ENCODE measurements at regions not wholly inside any gene's neighbourhood (a gene's known extent, or its start where the extent isn't known, plus 50 kb on each side); places are given as distances from the start of the nearest gene placed in this dataset.

DNA sequence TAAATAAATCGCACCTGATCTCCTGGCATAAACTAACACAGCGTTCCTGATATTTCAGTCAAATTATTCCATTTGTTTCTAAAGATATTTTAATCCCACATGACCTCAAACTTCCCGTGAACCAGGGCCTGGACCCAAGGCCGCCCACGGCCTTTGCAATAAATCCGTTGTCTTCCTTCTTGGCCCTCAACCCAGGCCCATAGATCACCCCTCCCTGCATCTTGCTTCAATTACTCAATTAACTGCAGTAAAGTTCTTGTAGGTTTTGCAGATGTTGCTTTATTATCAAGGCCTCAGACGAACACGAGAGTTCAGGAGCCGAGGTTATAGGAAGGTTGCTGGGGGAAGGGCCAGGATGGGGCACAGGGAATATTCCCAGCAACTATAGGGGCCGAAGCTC, 249.4 kb downstream of the RAB11FIP2 start:
- intact Hi-C loops (cut with micrococcal nuclease), result no loop called here
- no peaks in the 10 kb centered on the region for H3K36me3 ChIP-seq (ENCODE audit: control insufficient read depth, insufficient read depth, low read length)
- DNase-seq (no peak), ATAC-seq (no peak)
- no peaks in the 10 kb centered on the region for H3K4me1 ChIP-seq (ENCODE audit: control insufficient read depth, insufficient read depth, low read length)
- Mint-ChIP-seq H3K4me1 (no peaks in the 10 kb centered on the region), H3K36me3 (no peaks in the 10 kb centered on the region), H3K27ac (no peak overlapping the region), H3K9me3 (no peaks in the 10 kb centered on the region), H3K4me3 (no peak overlapping the region), H3K27me3 (ENCODE audit: low read depth in 2 of 2) (no peaks in the 10 kb centered on the region)
- no peak overlapping the region for H3K4me3 ChIP-seq (ENCODE audit: low read length)
- TF ChIP-seq, protein P1, sequence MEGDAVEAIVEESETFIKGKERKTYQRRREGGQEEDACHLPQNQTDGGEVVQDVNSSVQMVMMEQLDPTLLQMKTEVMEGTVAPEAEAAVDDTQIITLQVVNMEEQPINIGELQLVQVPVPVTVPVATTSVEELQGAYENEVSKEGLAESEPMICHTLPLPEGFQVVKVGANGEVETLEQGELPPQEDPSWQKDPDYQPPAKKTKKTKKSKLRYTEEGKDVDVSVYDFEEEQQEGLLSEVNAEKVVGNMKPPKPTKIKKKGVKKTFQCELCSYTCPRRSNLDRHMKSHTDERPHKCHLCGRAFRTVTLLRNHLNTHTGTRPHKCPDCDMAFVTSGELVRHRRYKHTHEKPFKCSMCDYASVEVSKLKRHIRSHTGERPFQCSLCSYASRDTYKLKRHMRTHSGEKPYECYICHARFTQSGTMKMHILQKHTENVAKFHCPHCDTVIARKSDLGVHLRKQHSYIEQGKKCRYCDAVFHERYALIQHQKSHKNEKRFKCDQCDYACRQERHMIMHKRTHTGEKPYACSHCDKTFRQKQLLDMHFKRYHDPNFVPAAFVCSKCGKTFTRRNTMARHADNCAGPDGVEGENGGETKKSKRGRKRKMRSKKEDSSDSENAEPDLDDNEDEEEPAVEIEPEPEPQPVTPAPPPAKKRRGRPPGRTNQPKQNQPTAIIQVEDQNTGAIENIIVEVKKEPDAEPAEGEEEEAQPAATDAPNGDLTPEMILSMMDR (IDR thresholded peaks at IDR 0.05), result no peak
- no peak overlapping the region for H3K27ac ChIP-seq (ENCODE audit: low read length)
- WGBS (ENCODE audit: insufficient coverage), result 82% methylated on average over 10 of the region's 10 CpGs
- H3K9me3 ChIP-seq (ENCODE audit: control insufficient read depth, insufficient read depth, low read length), result no peaks in the 10 kb centered on the region
- H3K27me3 ChIP-seq (ENCODE audit: control insufficient read depth, insufficient read depth, low read length), result no peaks in the 10 kb centered on the region

DNA sequence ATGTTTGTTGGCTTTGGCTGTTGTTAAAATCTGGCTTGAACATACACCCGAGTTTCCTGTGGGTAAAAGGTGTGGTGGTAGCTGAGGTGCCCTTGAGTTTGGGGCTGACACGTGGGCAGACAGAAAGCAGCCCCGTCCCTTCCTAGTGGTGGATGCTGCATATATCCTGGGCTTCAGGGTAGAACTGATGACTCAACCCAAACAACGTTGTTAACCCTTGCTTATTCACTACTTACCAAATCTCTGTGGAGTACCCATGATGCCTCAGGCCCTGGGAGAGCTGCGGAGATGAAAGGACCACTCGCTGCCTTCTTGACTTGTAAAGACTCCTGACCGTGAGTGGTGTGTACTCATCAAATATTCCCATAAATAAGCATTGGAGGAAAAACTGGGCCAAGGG, 245.1 kb downstream of the RAB11FIP2 start:
- Mint-ChIP-seq H3K27me3 (ENCODE audit: low read depth in 2 of 2) (no peaks in the 10 kb centered on the region), H3K27ac (no peak overlapping the region), H3K36me3 (no peaks in the 10 kb centered on the region), H3K9me3 (no peaks in the 10 kb centered on the region), H3K4me3 (no peak overlapping the region), H3K4me1 (no peaks in the 10 kb centered on the region)
- Histone ChIP-seq H3K27ac (ENCODE audit: low read length) (no peak overlapping the region), H3K9me3 (ENCODE audit: control insufficient read depth, insufficient read depth, low read length) (no peaks in the 10 kb centered on the region), H3K36me3 (ENCODE audit: control insufficient read depth, insufficient read depth, low read length) (no peaks in the 10 kb centered on the region), H3K4me1 (ENCODE audit: control insufficient read depth, insufficient read depth, low read length) (no peaks in the 10 kb centered on the region), H3K27me3 (ENCODE audit: control insufficient read depth, insufficient read depth, low read length) (no peaks in the 10 kb centered on the region), H3K4me3 (ENCODE audit: low read length) (no peak overlapping the region)
- TF ChIP-seq, protein P1 (IDR thresholded peaks at IDR 0.05), result no peak
- no peak for ATAC-seq
- no peak for DNase-seq
- intact Hi-C loops (cut with micrococcal nuclease), result no loop called here
- 68% methylated on average over 7 of the region's 7 CpGs for WGBS (ENCODE audit: insufficient coverage)

DNA sequence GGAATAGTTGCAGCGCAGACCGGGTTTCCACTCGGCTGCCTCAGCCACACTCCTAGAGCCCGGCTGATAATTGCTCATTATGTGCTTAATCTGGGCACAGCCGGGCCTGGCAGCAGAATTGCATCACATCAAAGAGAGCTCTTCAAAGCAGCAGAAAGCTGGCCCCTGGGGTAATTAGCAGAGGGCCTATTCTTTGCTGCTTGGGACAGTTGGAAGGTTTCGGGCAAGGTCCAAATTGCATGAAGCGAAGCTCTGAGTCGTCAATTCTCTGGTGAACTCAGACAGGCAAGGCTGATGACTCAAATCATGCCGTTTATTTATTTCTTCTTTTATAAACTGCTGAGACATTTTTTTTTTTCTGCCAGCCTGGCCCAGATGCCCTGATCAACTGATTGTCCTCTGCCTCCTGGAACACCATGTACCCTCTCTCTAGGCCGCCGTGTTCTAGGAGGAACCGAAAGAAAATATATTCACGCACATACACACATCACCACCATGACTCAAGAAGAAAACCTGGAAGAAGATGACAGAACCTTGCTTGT, 242.2 kb downstream of the RAB11FIP2 start:
- Mint-ChIP-seq H3K36me3 (no peaks in the 10 kb centered on the region), H3K4me1 (no peaks in the 10 kb centered on the region), H3K4me3 (no peak overlapping the region), H3K9me3 (no peaks in the 10 kb centered on the region), H3K27ac (no peak overlapping the region), H3K27me3 (ENCODE audit: low read depth in 2 of 2) (peaks cover 0 to 5% of the 10 kb centered on the region in 2 donors)
- intact Hi-C loops (cut with micrococcal nuclease), result no loop called here
- TF ChIP-seq, protein P1 (IDR thresholded peaks at IDR 0.05), result no peak
- ATAC-seq (no peak), DNase-seq (no peak)
- no peak overlapping the region for H3K4me3 ChIP-seq (ENCODE audit: low read length)
- no peaks in the 10 kb centered on the region for H3K4me1 ChIP-seq (ENCODE audit: control insufficient read depth, insufficient read depth, low read length)
- no peak overlapping the region for H3K27ac ChIP-seq (ENCODE audit: low read length)
- 62% methylated on average over 13 of the region's 13 CpGs for WGBS (ENCODE audit: insufficient coverage)
- no peaks in the 10 kb centered on the region for H3K9me3 ChIP-seq (ENCODE audit: control insufficient read depth, insufficient read depth, low read length)
- H3K27me3 ChIP-seq (ENCODE audit: control insufficient read depth, insufficient read depth, low read length), result no peaks in the 10 kb centered on the region
- H3K36me3 ChIP-seq (ENCODE audit: control insufficient read depth, insufficient read depth, low read length), result no peaks in the 10 kb centered on the region

DNA sequence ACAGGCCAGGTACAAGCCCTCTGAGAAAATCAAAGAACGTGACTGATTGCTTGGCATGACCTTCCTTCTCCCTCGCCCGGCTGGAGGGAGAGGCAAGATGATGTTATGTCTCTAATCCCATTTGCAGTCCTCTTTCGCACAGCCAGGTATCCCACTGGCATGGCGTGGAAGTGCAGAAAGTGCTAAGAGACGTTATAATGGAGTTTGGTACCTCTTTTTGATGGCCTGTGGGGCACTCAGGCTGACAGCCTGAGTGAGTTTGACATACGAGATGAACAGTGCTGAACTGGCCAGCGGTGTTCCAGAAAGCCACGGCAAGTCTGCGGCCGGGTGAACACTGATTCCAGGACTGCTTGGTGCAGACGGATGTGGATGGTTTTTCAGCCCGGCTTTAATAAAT, 241.6 kb downstream of the RAB11FIP2 start:
- Histone ChIP-seq H3K27me3 (ENCODE audit: control insufficient read depth, insufficient read depth, low read length) (no peaks in the 10 kb centered on the region), H3K4me3 (ENCODE audit: low read length) (no peak overlapping the region), H3K9me3 (ENCODE audit: control insufficient read depth, insufficient read depth, low read length) (no peaks in the 10 kb centered on the region), H3K4me1 (ENCODE audit: control insufficient read depth, insufficient read depth, low read length) (no peaks in the 10 kb centered on the region), H3K36me3 (ENCODE audit: control insufficient read depth, insufficient read depth, low read length) (no peaks in the 10 kb centered on the region), H3K27ac (ENCODE audit: low read length) (no peak overlapping the region)
- WGBS (ENCODE audit: insufficient coverage), result 83% methylated on average over 12 of the region's 13 CpGs
- H3K4me3 Mint-ChIP-seq, result no peak overlapping the region
- no peaks in the 10 kb centered on the region for H3K4me1 Mint-ChIP-seq
- ATAC-seq (no peak), DNase-seq (no peak)
- intact Hi-C loops (cut with micrococcal nuclease), result no loop called here
- no peaks in the 10 kb centered on the region for H3K36me3 Mint-ChIP-seq
- no peak overlapping the region for H3K27ac Mint-ChIP-seq
- peaks cover 0 to 5% of the 10 kb centered on the region in 2 donors for H3K27me3 Mint-ChIP-seq (ENCODE audit: low read depth in 2 of 2)
- TF ChIP-seq, protein P1 (IDR thresholded peaks at IDR 0.05), result no peak
- H3K9me3 Mint-ChIP-seq, result no peaks in the 10 kb centered on the region

All from natural killer cell (primary cell).